ENCODE measurements at regions not wholly inside any gene's neighbourhood (a gene's known extent, or its start where the extent isn't known, plus 50 kb on each side); places are given as distances from the start of the nearest gene placed in this dataset.

DNA sequence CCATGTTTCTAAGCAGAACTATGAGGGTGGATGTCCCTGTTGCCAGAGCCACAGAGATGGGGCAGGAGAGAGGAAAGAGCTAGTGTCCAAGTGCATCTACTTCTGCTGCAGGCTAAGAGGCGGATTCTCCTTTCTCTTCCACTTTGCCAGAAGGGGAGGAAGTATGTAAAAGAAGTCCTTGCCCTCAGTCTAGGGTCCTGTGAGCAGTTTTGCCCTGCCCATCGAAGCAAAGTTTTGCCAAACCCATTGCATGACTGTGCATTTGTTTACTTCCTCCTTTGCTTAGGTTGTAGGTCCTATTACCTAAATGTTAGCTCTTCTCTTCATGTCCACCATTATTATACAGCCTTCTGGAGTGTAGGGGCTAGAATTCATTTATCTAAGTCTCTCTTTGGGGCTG lies 106.2 kb upstream of the ARMC2 start:
- Histone ChIP-seq H3K27ac (no peak overlapping the region), H3K4me3 (no peak overlapping the region), H3K36me3 (replicated peaks in 1 of 2) (no peaks in the 10 kb centered on the region), H3K4me1 (replicated peaks in 1 of 2) (peaks cover 0 to 5% of the 10 kb centered on the region in 2 donors), H3K27me3 (no peaks in the 10 kb centered on the region), H3K9me3 (replicated peaks in 1 of 3) (no peaks in the 10 kb centered on the region)
- WGBS, 4 donors: 59 to 68% (median 65%) methylated on average over 2 of the region's 2 CpGs
- DNase-seq: no peak
- intact Hi-C loops (cut with DNase I): no loop called here
- no peak for TF ChIP-seq CTCF (IDR thresholded peaks at IDR 0.05)
- no peak for TF ChIP-seq POLR2A (IDR thresholded peaks at IDR 0.05)

DNA sequence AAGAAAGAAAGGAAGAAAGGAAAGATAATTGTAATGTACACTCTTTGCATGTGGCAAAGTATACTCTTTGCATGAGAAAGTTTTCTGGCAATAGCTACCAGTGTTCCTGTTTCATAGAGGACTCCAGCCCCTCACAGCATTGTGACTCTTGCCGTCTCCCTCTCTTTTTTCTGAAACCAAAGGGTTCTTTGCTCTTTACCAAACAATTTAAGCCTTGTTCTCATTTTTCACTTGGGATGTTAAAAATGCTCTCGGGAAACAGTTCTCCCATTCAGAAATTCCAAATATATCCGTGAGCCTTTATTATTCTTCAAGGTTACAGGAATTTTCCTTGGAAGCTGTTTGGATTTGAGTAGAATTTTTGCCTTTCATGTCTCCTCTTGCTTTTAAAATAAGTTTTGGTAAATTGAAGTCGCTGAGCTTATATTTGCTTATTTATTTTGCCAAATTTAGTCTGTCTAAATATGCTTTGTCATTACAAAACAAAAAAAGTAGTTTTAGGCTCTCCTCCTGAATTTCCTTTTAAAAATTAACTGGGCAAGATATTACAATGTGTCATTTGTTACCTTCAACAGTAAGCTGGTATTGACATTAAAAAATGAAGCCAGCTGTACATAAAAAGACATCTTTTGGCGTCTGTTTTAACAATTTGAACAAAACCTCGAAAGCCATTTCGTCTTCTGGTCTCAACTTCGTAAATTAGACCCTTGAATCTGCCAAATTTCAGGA lies 103.8 kb upstream of the ARMC2 start:
- no peaks in the 10 kb centered on the region for H3K9me3 ChIP-seq (replicated peaks in 1 of 3)
- no peak overlapping the region for H3K4me3 ChIP-seq
- DNase-seq: no peak
- intact Hi-C loops (cut with DNase I): no loop called here
- H3K36me3 ChIP-seq (replicated peaks in 1 of 2): no peaks in the 10 kb centered on the region
- H3K4me1 ChIP-seq (replicated peaks in 1 of 2): peaks cover 0 to 5% of the 10 kb centered on the region in 2 donors
- TF ChIP-seq CTCF (IDR thresholded peaks at IDR 0.05): no peak
- no peak for TF ChIP-seq POLR2A (IDR thresholded peaks at IDR 0.05)
- WGBS, 4 donors: 61 to 77% (median 67%) methylated on average over 8 of the region's 8 CpGs
- H3K27ac ChIP-seq: no peak overlapping the region
- peaks cover 6% of the 10 kb centered on the region for H3K27me3 ChIP-seq

GRCh38 chr6:108744996-108745395 lies 103.2 kb upstream of the ARMC2 start:
- Histone ChIP-seq H3K27ac (no peak overlapping the region), H3K4me1 (replicated peaks in 1 of 2) (peaks cover 0 to 5% of the 10 kb centered on the region in 2 donors), H3K4me3 (no peak overlapping the region), H3K36me3 (replicated peaks in 1 of 2) (no peaks in the 10 kb centered on the region), H3K9me3 (replicated peaks in 1 of 3) (no peaks in the 10 kb centered on the region), H3K27me3 (peaks cover 6% of the 10 kb centered on the region)
- no peak for TF ChIP-seq CTCF (IDR thresholded peaks at IDR 0.05)
- no peak for TF ChIP-seq POLR2A (IDR thresholded peaks at IDR 0.05)
- intact Hi-C loops (cut with DNase I): no loop called here
- 79 to 89% (median 85%) methylated on average over 5 of the region's 5 CpGs for WGBS, 4 donors
- DNase-seq: no peak

DNA sequence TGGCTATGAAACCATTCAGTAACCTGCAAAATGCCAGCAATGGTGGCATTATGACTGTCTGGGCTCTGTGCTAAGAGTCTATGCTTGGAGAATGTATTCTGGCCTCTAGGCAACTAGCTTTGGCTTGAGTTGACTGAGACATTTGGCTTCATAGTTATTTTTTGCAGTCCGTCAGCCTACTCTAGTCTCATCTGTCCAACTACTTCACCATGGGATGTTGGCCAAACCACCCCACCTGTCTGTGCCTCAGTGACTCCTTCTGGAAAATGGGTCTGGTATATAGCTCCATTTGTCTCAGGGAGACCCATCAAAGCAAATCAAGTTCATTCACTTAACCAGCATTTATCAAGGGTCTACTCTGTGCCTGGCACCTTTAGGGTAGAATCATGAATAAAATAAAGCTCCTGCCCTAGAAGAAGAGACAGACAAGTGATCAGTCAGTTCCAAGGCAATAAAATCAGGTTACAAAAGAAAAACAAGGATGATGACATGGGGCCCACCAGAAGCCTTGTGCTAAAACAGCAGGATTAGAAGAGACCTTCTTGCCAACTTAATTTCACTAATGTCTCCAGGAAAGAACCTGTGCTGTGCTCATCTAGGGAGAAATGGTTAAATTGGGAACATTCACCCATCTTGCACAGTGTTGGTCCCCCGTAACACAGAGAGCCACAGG lies 102.4 kb upstream of the ARMC2 start:
- no peaks in the 10 kb centered on the region for H3K36me3 ChIP-seq (replicated peaks in 1 of 2)
- no peaks in the 10 kb centered on the region for H3K9me3 ChIP-seq (replicated peaks in 1 of 3)
- H3K27me3 ChIP-seq: peaks cover 6% of the 10 kb centered on the region
- no peak for DNase-seq
- peaks cover 0 to 5% of the 10 kb centered on the region in 2 donors for H3K4me1 ChIP-seq (replicated peaks in 1 of 2)
- WGBS, 4 donors: 91 to 100% (median 97%) methylated on average over 2 of the region's 2 CpGs
- no peak overlapping the region for H3K27ac ChIP-seq
- intact Hi-C loops (cut with DNase I): no loop called here
- H3K4me3 ChIP-seq: no peak overlapping the region
- TF ChIP-seq CTCF (IDR thresholded peaks at IDR 0.05) (no peak), POLR2A (IDR thresholded peaks at IDR 0.05) (no peak)
